GM12891 (cell line): ENCODE measurements at regions not wholly inside any gene's neighbourhood (a gene's known extent, or its start where the extent isn't known, plus 50 kb on each side); places are given as distances from the start of the nearest gene placed in this dataset.

Source experiments
- POLR2A ChIP-seq: IDR thresholded peaks from 2 replicates; pipeline ENCODE4 v1.6.1; 2011; ENCODE audit warnings: low read depth, low read length, control low read depth
- POLR2AphosphoS5 ChIP-seq: IDR thresholded peaks from 2 replicates; pipeline ENCODE4 v1.6.1; 2011; ENCODE audit warnings: low read depth, low read length, control low read depth
- POU2F2 ChIP-seq: IDR thresholded peaks from 2 replicates; pipeline ENCODE4 v1.6.1; 2011; ENCODE audit warnings: low read depth, mild to moderate bottlenecking, control low read depth, low read length, moderate library complexity
- SPI1 ChIP-seq: IDR thresholded peaks from 2 replicates; pipeline ENCODE4 v1.6.1; 2011; ENCODE audit warnings: low read depth, low read length, control low read depth
- TAF1 ChIP-seq: IDR thresholded peaks from 2 replicates; pipeline ENCODE4 v1.6.1; 2011; ENCODE audit warnings: low read depth, low read length, control low read depth

GRCh38 chr7:33716581-33717477 lies 188.5 kb upstream of the BMPER start:
- TF ChIP-seq POLR2A (no peak), POLR2AphosphoS5 (no peak), SPI1 (no peak), POU2F2 (no peak), TAF1 (no peak)
